ENCODE measurements at regions not wholly inside any gene's neighbourhood (a gene's known extent, or its start where the extent isn't known, plus 50 kb on each side); places are given as distances from the start of the nearest gene placed in this dataset.

GRCh38 chr4:124415146-124415545, 297.4 kb downstream of the ANKRD50 start:
- no peak for TF ChIP-seq FOXM1 (IDR thresholded peaks at IDR 0.05; ENCODE audit: borderline replicate concordance)
- no peak for TF ChIP-seq ZNF384 (IDR thresholded peaks at IDR 0.05)
- TF ChIP-seq BHLHE40 (IDR thresholded peaks at IDR 0.05; ENCODE audit: borderline replicate concordance) = no peak
